Activated CD4-positive, alpha-beta T cell treated with anti-CD3 and anti-CD28 coated beads, Interleukin-2, amount 10 ng/mL, durations not matched to agents 7 days and 5 days (primary cell): ENCODE measurements at regions not wholly inside any gene's neighbourhood (a gene's known extent, or its start where the extent isn't known, plus 50 kb on each side); places are given as distances from the start of the nearest gene placed in this dataset.

Experiments
- CTCF ChIA-PET: fragments of 350-600 bp; sonication (Branson Sonifier 250); formaldehyde crosslinking; loops from one replicate; lab custom pipeline; 2021; ENCODE audit warnings: antibody characterized with exemption; lab: Charles Lee
- POLR2A ChIA-PET: fragments of 350-600 bp; sonication (Branson Sonifier 250); formaldehyde crosslinking; loops from one replicate; lab custom pipeline; 2021; ENCODE audit warnings: antibody characterized with exemption; lab: Charles Lee
- DNase-seq: peaks from one replicate; pipeline ENCODE4 v3.0.0-alpha.2; 2020
- H3K27ac Mint-ChIP-seq: one replicate; pipeline ENCODE4 v1.8.0; 2021; ENCODE audit warnings: mild to moderate bottlenecking, moderate library complexity, mixed read lengths
- H3K27me3 Mint-ChIP-seq: one replicate; pipeline ENCODE4 v1.8.0; 2021; ENCODE audit warnings: mixed read lengths
- H3K36me3 Mint-ChIP-seq: one replicate; pipeline ENCODE4 v1.8.0; 2021; ENCODE audit warnings: low read depth, mixed read lengths
- H3K4me1 Mint-ChIP-seq: one replicate; pipeline ENCODE4 v1.8.0; 2021; ENCODE audit warnings: mixed read lengths
- H3K4me3 Mint-ChIP-seq: one replicate; pipeline ENCODE4 v1.8.0; 2021; ENCODE audit warnings: mild to moderate bottlenecking, moderate library complexity, mixed read lengths
- H3K9me3 Mint-ChIP-seq: one replicate; pipeline ENCODE4 v1.8.0; 2021; ENCODE audit warnings: mixed read lengths

DNA sequence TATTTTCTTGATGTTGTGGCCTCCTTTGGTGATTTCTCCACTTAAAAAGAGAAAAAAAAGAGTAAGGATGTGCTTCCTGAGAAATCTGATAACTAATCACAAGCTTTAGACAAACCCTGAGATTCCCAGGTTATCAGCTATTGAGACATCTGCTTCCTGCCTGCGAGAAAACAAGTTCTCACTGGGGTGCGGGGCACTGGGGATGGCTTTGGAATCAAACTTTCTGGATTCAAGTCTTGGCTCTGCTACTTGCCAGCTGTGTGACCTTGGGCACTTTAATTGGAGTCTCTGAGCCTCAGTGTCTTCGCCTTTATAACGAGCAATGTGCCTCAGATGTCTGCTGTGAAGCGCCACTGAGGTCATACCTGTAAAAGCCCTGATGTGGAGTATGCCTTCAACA lies 152.5 kb upstream of the NAV2 start:
- no peaks in the 10 kb centered on the region for H3K4me1 Mint-ChIP-seq
- ChIA-PET CTCF (interaction anchor here (0.8 to 2.8 kb wide), 4 partner anchors 10 to 301 kb away, joined by 3 to 11 read pairs (median 4); no protein-coding TSS in a partner anchor), POLR2A (no interaction called here)
- no peak overlapping the region for H3K4me3 Mint-ChIP-seq
- peaks cover 3% of the 10 kb centered on the region for H3K27me3 Mint-ChIP-seq
- no peaks in the 10 kb centered on the region for H3K36me3 Mint-ChIP-seq
- H3K9me3 Mint-ChIP-seq: no peaks in the 10 kb centered on the region
- no peak for DNase-seq
- H3K27ac Mint-ChIP-seq: no peak overlapping the region

DNA sequence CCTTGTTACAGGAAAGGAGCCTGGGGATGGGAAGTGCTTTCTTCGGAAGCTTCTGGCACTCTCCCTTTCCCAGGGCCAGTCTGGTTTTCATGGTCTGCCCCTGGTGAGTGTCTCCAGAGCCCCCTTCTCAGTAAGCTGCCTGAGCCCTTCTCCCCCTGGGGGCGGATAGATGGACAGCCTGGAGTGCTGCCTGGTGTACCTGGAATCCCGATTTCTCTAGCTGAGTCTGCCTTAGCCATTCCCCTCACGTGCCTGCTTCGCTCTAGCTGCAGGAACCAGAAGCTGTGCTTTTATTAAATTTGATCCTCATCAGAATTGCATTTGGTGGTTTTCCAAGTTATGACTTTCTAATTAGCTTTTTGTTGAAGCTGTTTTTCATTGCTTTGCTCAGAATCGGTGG lies 152.9 kb upstream of the NAV2 start:
- POLR2A ChIA-PET: no interaction called here
- Mint-ChIP-seq H3K9me3 (no peaks in the 10 kb centered on the region), H3K36me3 (no peaks in the 10 kb centered on the region), H3K27ac (no peak overlapping the region), H3K27me3 (peaks cover 3% of the 10 kb centered on the region), H3K4me1 (no peaks in the 10 kb centered on the region), H3K4me3 (no peak overlapping the region)
- CTCF ChIA-PET: interaction anchor here (0.8 to 2.8 kb wide), 3 partner anchors 10 to 293 kb away, joined by 3 to 11 read pairs (median 4); no protein-coding TSS in a partner anchor
- no peak for DNase-seq

DNA sequence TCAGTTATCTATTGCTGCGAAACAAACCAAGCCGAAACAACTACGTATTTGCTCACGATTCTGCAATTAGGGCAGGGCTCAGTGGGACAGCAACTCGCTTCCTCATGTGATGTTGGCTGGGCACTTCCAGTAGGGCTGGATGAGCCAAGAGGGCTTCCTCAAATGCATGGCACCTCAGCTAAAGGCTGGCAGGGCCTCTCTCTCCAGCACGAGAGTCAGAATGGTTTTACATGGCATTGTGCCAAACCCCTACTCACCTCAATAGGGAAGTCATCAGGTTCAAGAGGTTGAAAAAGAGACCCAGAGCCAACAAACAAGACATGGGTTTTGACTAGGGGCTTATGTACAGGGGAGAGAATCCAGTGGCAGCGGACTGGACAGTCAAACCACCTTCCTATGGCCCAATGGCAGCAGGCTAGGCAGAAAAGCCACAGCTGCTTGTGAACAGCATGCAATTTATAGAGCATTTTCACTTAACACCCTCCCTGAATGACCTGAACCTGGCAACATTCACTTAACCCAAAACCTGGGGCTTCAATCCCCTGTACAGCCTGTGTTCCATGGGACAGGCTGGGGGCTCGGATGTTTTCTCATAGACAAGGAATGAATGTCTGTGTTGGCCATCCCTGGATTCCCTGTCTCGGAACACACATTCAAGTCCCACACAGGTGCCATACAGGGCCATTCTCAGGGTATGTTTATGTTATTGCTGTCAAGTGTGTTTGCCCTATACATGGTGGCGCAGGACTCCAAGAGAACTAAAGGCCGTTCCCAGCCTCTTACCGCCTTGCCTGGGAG lies 154.2 kb upstream of the NAV2 start:
- Mint-ChIP-seq H3K27me3 (peaks cover 3% of the 10 kb centered on the region), H3K36me3 (no peaks in the 10 kb centered on the region), H3K4me1 (no peaks in the 10 kb centered on the region), H3K27ac (no peak overlapping the region), H3K4me3 (no peak overlapping the region), H3K9me3 (no peaks in the 10 kb centered on the region)
- no peak for DNase-seq
- POLR2A ChIA-PET: no interaction called here
- CTCF ChIA-PET: interaction anchor here (1.0 to 2.8 kb wide), 4 partner anchors 9 to 345 kb away, joined by 3 to 11 read pairs (median 4); no protein-coding TSS in a partner anchor

DNA sequence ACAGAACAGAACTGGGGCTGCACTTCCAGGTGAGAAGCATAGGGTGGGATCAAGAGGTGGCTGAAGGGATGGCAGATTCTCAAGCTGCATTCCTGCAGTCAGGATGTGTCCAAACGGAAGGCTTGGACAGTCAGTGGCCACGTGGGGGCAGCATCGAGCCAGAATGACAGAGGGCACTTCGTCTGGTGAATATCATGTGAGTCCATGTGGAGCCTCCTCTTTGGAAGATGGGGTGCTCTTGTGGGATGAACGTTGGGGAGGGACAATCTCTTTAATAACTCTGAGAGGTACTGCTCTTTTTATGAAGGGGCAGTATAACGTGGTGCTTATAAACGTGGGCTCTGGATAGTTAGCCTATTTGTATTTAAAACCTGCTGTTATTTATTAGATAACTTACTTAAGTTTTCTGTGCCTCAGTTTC lies 154.9 kb upstream of the NAV2 start:
- DNase-seq: peak; percentile 73
- ChIA-PET CTCF (interaction anchor here (0.6 kb wide), 2 partner anchors 186 to 256 kb away, joined by 3 read pairs; no protein-coding TSS in a partner anchor), POLR2A (interaction anchor here (0.6 kb wide), 1 partner anchor 218 kb away, joined by 3 read pairs; no protein-coding TSS in a partner anchor)
- H3K9me3 Mint-ChIP-seq: no peaks in the 10 kb centered on the region
- H3K4me3 Mint-ChIP-seq: no peak overlapping the region
- H3K27ac Mint-ChIP-seq: no peak overlapping the region
- H3K36me3 Mint-ChIP-seq: no peaks in the 10 kb centered on the region
- peaks cover 3% of the 10 kb centered on the region for H3K27me3 Mint-ChIP-seq
- no peaks in the 10 kb centered on the region for H3K4me1 Mint-ChIP-seq

DNA sequence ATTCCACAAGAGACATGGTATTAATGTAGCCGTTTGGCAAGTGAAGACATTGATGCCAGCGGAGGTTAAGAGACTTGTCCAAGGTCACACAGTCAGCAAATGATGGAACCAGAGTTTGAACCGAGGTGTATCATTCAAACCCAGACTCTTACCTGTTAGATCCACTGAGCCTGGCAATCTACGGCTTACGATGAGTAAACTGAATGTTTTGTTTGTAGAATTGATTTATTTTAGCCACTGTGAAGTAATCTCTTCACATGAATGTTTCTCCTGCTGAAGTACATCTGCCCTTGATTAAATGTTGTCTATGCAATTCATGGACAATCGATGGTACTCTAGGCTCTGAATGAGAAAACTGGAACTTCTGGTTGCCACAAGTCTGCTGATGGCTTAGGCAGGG lies 155.5 kb upstream of the NAV2 start:
- Mint-ChIP-seq H3K4me3 (no peak overlapping the region), H3K9me3 (no peaks in the 10 kb centered on the region), H3K36me3 (no peaks in the 10 kb centered on the region), H3K4me1 (no peaks in the 10 kb centered on the region), H3K27me3 (peaks cover 3% of the 10 kb centered on the region), H3K27ac (no peak overlapping the region)
- ChIA-PET POLR2A (interaction anchor here (0.6 kb wide), 1 partner anchor 218 kb away, joined by 3 read pairs; no protein-coding TSS in a partner anchor), CTCF (interaction anchor here (0.6 kb wide), 2 partner anchors 186 to 256 kb away, joined by 3 read pairs; no protein-coding TSS in a partner anchor)
- DNase-seq: no peak

DNA sequence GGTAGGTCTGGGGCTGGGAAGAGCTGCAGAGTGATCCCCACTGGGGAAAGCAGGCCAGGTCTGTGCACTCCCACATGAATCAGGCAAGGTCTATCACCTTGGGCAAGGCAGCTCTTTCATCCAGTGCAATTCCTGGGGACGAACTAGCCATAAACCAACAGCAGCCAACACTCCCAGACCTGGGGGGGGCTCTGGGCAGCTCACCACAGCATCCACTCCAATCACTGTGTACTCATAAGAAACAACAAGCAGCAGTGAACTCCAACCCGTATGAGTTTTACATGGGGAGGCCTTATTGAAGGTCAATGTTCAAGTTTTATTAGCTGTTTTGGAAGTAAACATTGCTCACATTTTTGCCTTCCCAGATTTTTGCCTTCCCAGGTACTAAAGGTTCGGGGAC lies 157.4 kb upstream of the NAV2 start:
- POLR2A ChIA-PET: no interaction called here
- CTCF ChIA-PET: no interaction called here
- no peak for DNase-seq
- no peak overlapping the region for H3K27ac Mint-ChIP-seq
- no peaks in the 10 kb centered on the region for H3K36me3 Mint-ChIP-seq
- no peaks in the 10 kb centered on the region for H3K9me3 Mint-ChIP-seq
- no peak overlapping the region for H3K4me3 Mint-ChIP-seq
- H3K27me3 Mint-ChIP-seq: peaks cover 3% of the 10 kb centered on the region
- H3K4me1 Mint-ChIP-seq: no peaks in the 10 kb centered on the region

DNA sequence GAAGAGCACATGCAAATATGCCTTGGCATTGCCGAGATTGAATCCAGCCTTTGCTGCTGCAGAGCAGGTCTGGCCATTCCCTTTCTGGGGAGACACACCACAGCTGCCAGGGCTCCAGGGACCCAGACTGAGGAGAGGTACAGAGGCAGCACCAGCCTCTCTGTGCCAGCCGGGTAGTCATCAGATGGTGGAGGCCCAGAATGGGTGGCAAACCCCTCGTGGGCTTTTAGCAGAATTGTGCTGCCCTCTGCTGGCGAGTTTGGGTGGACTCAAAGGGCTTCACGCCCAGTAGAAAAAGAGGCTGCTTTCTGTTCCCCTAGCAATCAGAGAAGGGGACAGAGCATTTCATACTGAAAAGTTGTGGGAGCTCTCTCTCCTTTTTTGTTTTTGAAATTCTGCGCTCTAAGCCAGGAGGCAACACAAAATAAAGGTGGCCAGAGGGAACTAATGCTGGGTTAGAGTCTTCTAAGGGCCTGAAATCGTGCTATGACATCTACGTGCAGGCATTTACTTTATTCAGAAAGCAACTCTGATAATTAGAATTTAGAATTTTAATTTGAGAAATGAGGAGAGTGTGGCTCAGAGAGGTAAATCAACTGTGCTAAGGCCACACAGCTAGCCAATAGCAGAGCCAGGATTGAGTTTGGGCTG lies 158.8 kb upstream of the NAV2 start:
- Mint-ChIP-seq H3K4me3 (no peak overlapping the region), H3K27me3 (peaks cover 3% of the 10 kb centered on the region), H3K36me3 (no peaks in the 10 kb centered on the region), H3K4me1 (no peaks in the 10 kb centered on the region), H3K27ac (no peak overlapping the region), H3K9me3 (no peaks in the 10 kb centered on the region)
- ChIA-PET CTCF (interaction anchor here (0.8 to 1.4 kb wide), 3 partner anchors 9 to 483 kb away, joined by 3 to 5 read pairs (median 5); no protein-coding TSS in a partner anchor), POLR2A (no interaction called here)
- peak; percentile 74 for DNase-seq

DNA sequence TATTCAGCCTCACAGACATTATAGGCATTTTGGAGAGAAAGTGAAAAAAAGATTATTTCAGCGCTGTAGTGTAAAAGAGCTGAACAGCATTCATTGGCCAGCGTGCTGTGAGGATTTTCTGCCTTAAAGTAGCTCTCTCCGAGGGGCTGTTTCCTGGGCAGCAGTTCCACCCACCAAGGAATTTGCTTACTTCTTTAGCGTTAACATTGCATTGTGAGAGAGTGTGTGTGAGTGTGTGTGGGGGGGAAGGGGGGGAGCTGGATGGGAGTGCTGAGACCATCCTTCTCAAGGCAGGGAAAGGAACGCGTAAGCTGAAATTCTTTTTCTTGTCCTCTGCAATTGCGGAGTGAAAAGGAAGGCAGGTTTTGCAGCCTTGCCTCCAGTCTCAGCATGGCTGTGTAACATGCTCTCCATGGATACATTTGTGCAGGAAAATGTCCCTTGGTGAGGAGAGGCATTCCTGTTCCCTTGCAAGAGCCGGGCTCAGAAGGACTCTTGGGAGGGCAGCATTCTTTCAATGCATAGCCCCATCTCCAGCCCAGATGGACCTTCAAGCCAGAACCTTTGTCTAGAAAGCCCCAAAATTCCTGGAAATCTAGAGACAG lies 159.9 kb upstream of the NAV2 start:
- no peak for DNase-seq
- Mint-ChIP-seq H3K27me3 (peaks cover 3% of the 10 kb centered on the region), H3K36me3 (no peaks in the 10 kb centered on the region), H3K4me3 (no peak overlapping the region), H3K27ac (no peak overlapping the region), H3K4me1 (no peaks in the 10 kb centered on the region), H3K9me3 (no peaks in the 10 kb centered on the region)
- POLR2A ChIA-PET: no interaction called here
- CTCF ChIA-PET: interaction anchor here (1.4 kb wide), 1 partner anchor 481 kb away, joined by 5 read pairs; no protein-coding TSS in a partner anchor

DNA sequence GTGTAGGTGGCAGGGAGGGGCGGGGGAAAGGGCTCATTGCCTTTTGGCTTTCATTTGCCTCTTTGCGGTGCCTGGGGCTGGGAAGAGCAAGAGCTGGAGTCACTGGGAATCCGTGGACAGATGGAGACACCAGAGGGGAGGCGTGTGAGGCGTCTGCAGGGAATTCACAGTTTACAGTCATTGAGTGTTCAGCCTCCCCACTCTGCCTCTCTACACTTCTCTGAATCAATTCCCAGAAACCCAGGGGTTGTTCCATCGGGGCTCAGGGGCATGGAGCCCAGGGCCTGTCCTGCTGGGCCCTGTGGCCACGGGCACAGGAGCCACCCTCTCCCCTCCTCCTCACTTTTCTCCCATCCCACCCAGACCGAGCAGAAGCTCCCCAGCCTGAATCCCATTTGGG lies 160.5 kb upstream of the NAV2 start:
- ChIA-PET POLR2A (no interaction called here), CTCF (interaction anchor here (1.4 kb wide), 1 partner anchor 481 kb away, joined by 5 read pairs; no protein-coding TSS in a partner anchor)
- DNase-seq: no peak
- H3K27ac Mint-ChIP-seq: no peak overlapping the region
- H3K4me3 Mint-ChIP-seq: no peak overlapping the region
- peaks cover 5% of the 10 kb centered on the region for H3K27me3 Mint-ChIP-seq
- no peaks in the 10 kb centered on the region for H3K4me1 Mint-ChIP-seq
- no peaks in the 10 kb centered on the region for H3K9me3 Mint-ChIP-seq
- no peaks in the 10 kb centered on the region for H3K36me3 Mint-ChIP-seq

DNA sequence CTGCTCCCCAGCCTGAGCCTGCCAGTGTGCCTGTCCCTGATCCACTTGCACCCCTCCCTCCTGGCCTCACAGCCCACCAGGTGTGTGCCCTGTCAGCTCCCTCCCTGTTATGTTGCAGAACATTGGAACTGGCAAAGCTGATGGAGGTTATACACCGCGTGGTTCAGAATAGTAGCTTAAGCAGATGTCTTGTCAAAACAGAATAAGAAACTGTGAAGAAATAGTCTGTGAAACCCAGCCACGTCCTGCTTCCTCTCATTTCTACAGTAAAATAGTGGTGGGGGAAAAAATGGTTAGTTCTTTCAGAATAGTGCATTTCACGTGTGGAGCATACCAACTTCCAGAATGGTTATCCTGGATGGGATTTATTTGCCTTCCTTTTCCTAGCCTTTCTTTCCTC lies 161.2 kb upstream of the NAV2 start:
- H3K4me3 Mint-ChIP-seq: no peak overlapping the region
- no peak overlapping the region for H3K27ac Mint-ChIP-seq
- DNase-seq: no peak
- H3K9me3 Mint-ChIP-seq: no peaks in the 10 kb centered on the region
- CTCF ChIA-PET: no interaction called here
- POLR2A ChIA-PET: no interaction called here
- H3K36me3 Mint-ChIP-seq: no peaks in the 10 kb centered on the region
- H3K27me3 Mint-ChIP-seq: peaks cover 5% of the 10 kb centered on the region
- no peaks in the 10 kb centered on the region for H3K4me1 Mint-ChIP-seq

DNA sequence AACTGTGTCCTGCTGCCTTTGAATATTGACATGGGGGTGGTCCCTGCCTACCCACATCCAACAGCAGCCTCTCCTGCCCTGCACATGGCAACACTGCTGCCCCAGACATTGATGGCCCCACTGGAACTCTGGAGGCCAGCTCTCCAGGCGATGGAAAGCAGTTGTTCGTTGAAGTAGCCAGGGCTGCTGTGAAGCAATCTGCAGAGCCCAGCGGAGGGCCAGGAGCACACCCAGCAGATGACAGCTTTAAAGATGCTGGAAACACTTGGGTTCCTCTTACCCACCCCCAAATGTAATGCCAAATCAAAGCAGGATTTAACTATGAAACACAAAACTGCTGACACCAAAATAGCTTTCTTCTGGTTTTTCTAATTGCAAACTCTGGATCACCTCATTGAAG lies 165.6 kb upstream of the NAV2 start:
- DNase-seq: no peak
- Mint-ChIP-seq H3K36me3 (no peaks in the 10 kb centered on the region), H3K4me3 (no peak overlapping the region), H3K27ac (no peak overlapping the region), H3K9me3 (no peaks in the 10 kb centered on the region), H3K27me3 (peaks cover 4% of the 10 kb centered on the region), H3K4me1 (no peaks in the 10 kb centered on the region)
- ChIA-PET CTCF (interaction anchor here (1.5 kb wide), 1 partner anchor 124 kb away, joined by 3 read pairs; no protein-coding TSS in a partner anchor), POLR2A (no interaction called here)

DNA sequence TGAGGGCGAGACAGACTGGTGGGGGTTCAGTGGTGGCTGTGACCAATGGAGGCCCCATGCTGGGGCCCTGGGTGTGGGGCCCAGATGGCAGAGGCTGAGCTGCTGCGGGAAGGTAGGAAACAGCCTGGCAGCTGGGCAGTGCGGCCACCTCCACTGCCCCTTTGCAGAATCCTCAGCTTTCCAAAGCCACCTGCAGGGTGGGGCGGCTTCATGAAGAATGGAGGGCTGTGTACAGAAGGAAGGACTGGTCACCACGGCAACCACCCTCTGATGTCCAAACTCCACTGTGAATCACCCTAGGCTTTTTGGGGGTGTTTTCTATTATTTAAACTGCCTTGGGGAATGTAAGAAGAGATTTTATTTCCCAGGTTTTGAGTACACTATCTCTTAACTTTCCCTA lies 166.3 kb upstream of the NAV2 start:
- H3K9me3 Mint-ChIP-seq: no peaks in the 10 kb centered on the region
- no peak overlapping the region for H3K4me3 Mint-ChIP-seq
- H3K27me3 Mint-ChIP-seq: peaks cover 4% of the 10 kb centered on the region
- H3K4me1 Mint-ChIP-seq: no peaks in the 10 kb centered on the region
- no peaks in the 10 kb centered on the region for H3K36me3 Mint-ChIP-seq
- no peak for DNase-seq
- ChIA-PET CTCF (interaction anchor here (1.5 kb wide), 1 partner anchor 123 kb away, joined by 3 read pairs; no protein-coding TSS in a partner anchor), POLR2A (no interaction called here)
- no peak overlapping the region for H3K27ac Mint-ChIP-seq
